Type B pancreatic cell (in vitro differentiated cells): ENCODE measurements at regions not wholly inside any gene's neighbourhood (a gene's known extent, or its start where the extent isn't known, plus 50 kb on each side); places are given as distances from the start of the nearest gene placed in this dataset.

ENCODE experiments used
- DNase-seq: peaks from one replicate; pipeline ENCODE4 v3.0.0; 2021; ENCODE audit warnings: mixed read lengths; ENCODE audit not compliant: unreplicated experiment; ENCODE audit errors: extremely low spot score
- H3K27ac Mint-ChIP-seq: 2 replicates; pipeline ENCODE4 v1.8.0; 2021; ENCODE audit warnings: mild to moderate bottlenecking, mixed read lengths
- H3K27me3 Mint-ChIP-seq: 2 replicates; pipeline ENCODE4 v1.8.0; 2021; ENCODE audit warnings: mixed read lengths
- H3K36me3 Mint-ChIP-seq: 2 replicates; pipeline ENCODE4 v1.8.0; 2021; ENCODE audit warnings: mixed read lengths
- H3K4me1 Mint-ChIP-seq: one replicate; pipeline ENCODE4 v1.8.0; 2021; ENCODE audit warnings: mixed read lengths; ENCODE audit not compliant: unreplicated experiment
- H3K4me3 Mint-ChIP-seq: 2 replicates; pipeline ENCODE4 v1.8.0; 2021; ENCODE audit warnings: mild to moderate bottlenecking, mixed read lengths
- H3K9me3 Mint-ChIP-seq: 2 replicates; pipeline ENCODE4 v1.8.0; 2021; ENCODE audit warnings: mixed read lengths
- CTCF ChIP-seq: fragments of 200-600 bp; sonication (generic); conservative IDR thresholded peaks from 2 replicates; pipeline ENCODE4 v1.5.0; 2021; ENCODE audit warnings: antibody characterized with exemption, mild to moderate bottlenecking

- no peak overlapping the region for H3K4me3 Mint-ChIP-seq
- H3K4me1 Mint-ChIP-seq, result no peaks in the 10 kb centered on the region
Measured at GRCh38 chr4:117357437-117357836, 272.1 kb upstream of the TRAM1L1 start.

GRCh38 chr4:117357866-117358265 lies 272.5 kb upstream of the TRAM1L1 start:
- TF ChIP-seq CTCF, result no peak
- no peak overlapping the region for H3K4me3 Mint-ChIP-seq
- no peak overlapping the region for H3K27ac Mint-ChIP-seq
- DNase-seq, result no peak
- H3K9me3 Mint-ChIP-seq, result no peaks in the 10 kb centered on the region
- no peaks in the 10 kb centered on the region for H3K4me1 Mint-ChIP-seq
- peaks cover 10% of the 10 kb centered on the region for H3K27me3 Mint-ChIP-seq
- no peaks in the 10 kb centered on the region for H3K36me3 Mint-ChIP-seq

More at GRCh38 chr4:117357437-117357836, 272.1 kb upstream of the TRAM1L1 start:
- Mint-ChIP-seq H3K27me3 (peaks cover 10% of the 10 kb centered on the region), H3K9me3 (no peaks in the 10 kb centered on the region), H3K36me3 (no peaks in the 10 kb centered on the region), H3K27ac (no peak overlapping the region)
- TF ChIP-seq CTCF, result no peak
- DNase-seq, result no peak

- Mint-ChIP-seq H3K9me3 (no peaks in the 10 kb centered on the region), H3K4me3 (no peak overlapping the region), H3K27me3 (peaks cover 4% of the 10 kb centered on the region), H3K27ac (no peak overlapping the region), H3K4me1 (no peaks in the 10 kb centered on the region), H3K36me3 (no peaks in the 10 kb centered on the region)
- no peak for TF ChIP-seq CTCF
- DNase-seq, result no peak
Measured at GRCh38 chr4:117370944-117371668, 285.7 kb upstream of the TRAM1L1 start.

GRCh38 chr4:117375101-117375500 lies 289.7 kb upstream of the TRAM1L1 start:
- H3K9me3 Mint-ChIP-seq, result no peaks in the 10 kb centered on the region
- DNase-seq, result no peak
- H3K4me3 Mint-ChIP-seq, result no peak overlapping the region
- H3K27me3 Mint-ChIP-seq, result peaks cover 4% of the 10 kb centered on the region
- H3K27ac Mint-ChIP-seq, result no peak overlapping the region
- H3K4me1 Mint-ChIP-seq, result no peaks in the 10 kb centered on the region
- TF ChIP-seq CTCF, result no peak
- no peaks in the 10 kb centered on the region for H3K36me3 Mint-ChIP-seq

GRCh38 chr4:117376692-117377091 lies 291.3 kb upstream of the TRAM1L1 start:
- Mint-ChIP-seq H3K9me3 (no peaks in the 10 kb centered on the region), H3K4me1 (no peaks in the 10 kb centered on the region), H3K36me3 (no peaks in the 10 kb centered on the region), H3K4me3 (no peak overlapping the region), H3K27me3 (no peaks in the 10 kb centered on the region), H3K27ac (no peak overlapping the region)
- TF ChIP-seq CTCF, result no peak
- DNase-seq, result no peak
